ENCODE measurements at regions not wholly inside any gene's neighbourhood (a gene's known extent, or its start where the extent isn't known, plus 50 kb on each side); places are given as distances from the start of the nearest gene placed in this dataset.

DNA sequence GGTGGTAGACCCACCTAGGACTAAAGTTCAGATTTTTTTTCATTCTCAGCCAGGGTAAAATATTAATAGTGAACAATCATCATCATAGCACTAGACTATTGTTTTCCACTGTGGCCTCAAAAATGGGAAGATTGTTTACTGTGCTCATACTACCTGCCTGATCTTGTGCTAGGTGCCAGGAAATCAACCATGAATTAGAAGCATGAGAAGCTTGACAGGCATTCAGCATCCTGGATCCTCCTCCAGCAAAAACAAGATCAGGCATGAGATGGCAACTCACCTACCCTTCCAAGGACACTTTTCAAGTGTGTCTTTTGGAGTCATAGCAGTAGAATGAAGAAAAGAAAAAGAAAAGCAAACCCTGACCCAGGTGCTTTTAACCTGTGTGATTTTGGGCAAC, 174.2 kb downstream of the CYLD start:
- Histone ChIP-seq H3K36me3 (replicated peaks in 1 of 2) (no peaks in the 10 kb centered on the region), H3K27ac (no peak overlapping the region), H3K9me3 (replicated peaks in 1 of 3) (no peaks in the 10 kb centered on the region), H3K4me3 (no peak overlapping the region), H3K4me1 (replicated peaks in 1 of 2) (no peaks in the 10 kb centered on the region), H3K27me3 (no peaks in the 10 kb centered on the region)
- DNase-seq, result no peak
- intact Hi-C loops (cut with DNase I), result no loop called here
- no peak for TF ChIP-seq POLR2A (IDR thresholded peaks at IDR 0.05)
- TF ChIP-seq, protein P1, sequence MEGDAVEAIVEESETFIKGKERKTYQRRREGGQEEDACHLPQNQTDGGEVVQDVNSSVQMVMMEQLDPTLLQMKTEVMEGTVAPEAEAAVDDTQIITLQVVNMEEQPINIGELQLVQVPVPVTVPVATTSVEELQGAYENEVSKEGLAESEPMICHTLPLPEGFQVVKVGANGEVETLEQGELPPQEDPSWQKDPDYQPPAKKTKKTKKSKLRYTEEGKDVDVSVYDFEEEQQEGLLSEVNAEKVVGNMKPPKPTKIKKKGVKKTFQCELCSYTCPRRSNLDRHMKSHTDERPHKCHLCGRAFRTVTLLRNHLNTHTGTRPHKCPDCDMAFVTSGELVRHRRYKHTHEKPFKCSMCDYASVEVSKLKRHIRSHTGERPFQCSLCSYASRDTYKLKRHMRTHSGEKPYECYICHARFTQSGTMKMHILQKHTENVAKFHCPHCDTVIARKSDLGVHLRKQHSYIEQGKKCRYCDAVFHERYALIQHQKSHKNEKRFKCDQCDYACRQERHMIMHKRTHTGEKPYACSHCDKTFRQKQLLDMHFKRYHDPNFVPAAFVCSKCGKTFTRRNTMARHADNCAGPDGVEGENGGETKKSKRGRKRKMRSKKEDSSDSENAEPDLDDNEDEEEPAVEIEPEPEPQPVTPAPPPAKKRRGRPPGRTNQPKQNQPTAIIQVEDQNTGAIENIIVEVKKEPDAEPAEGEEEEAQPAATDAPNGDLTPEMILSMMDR (IDR thresholded peaks at IDR 0.05), result no peak

DNA sequence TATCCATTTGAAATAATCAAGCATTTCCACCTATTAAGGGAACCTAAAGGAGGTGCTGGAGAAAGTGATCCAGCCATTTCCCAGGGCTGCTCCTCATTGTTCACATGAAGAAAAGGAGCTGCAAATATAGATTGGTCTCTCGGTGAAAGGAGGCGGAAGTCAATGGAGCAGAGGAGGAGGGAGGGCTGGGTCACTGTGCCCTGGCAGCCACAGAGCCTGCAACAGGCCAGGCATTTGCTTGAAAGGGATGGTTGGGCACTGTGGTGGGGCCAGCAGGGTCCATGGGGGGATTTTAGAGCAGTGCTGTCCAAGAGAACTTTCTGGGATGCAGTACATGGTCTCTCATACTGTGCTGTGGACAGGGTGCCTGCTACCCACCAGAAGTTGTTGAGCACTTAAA, 173.2 kb downstream of the CYLD start:
- Histone ChIP-seq H3K36me3 (replicated peaks in 1 of 2) (no peaks in the 10 kb centered on the region), H3K27me3 (no peaks in the 10 kb centered on the region), H3K27ac (no peak overlapping the region), H3K4me1 (replicated peaks in 1 of 2) (no peaks in the 10 kb centered on the region), H3K9me3 (replicated peaks in 1 of 3) (no peaks in the 10 kb centered on the region), H3K4me3 (no peak overlapping the region)
- intact Hi-C loops (cut with DNase I), result no loop called here
- TF ChIP-seq, protein P1 (IDR thresholded peaks at IDR 0.05), result no peak
- no peak for TF ChIP-seq POLR2A (IDR thresholded peaks at IDR 0.05)
- WGBS, 4 donors, result 68 to 81% (median 77%) methylated on average over 2 of the region's 2 CpGs
- no peak for DNase-seq

DNA sequence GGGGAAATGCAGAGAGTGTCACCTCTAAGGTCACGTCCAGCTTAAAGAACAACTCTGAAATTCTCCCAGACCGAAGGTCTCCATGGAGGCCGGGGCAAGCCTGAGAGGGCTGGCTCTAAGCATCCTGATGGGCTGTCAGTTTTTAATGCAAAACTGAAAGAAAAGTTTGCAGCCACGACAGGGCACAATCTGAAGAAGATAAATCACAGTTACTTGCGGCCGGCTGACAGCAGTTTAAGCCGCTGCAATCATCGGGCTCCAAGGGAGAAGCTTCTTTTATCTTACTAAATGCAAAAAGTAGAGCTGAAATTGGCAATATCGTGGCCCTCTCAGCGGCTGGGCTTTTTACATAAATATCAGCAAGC, 168.8 kb downstream of the CYLD start:
- H3K4me3 ChIP-seq, result no peak overlapping the region
- H3K36me3 ChIP-seq (replicated peaks in 1 of 2), result no peaks in the 10 kb centered on the region
- DNase-seq, result no peak
- TF ChIP-seq, protein P1 (IDR thresholded peaks at IDR 0.05), result no peak
- TF ChIP-seq POLR2A (IDR thresholded peaks at IDR 0.05), result no peak
- 30 to 44% (median 33%) methylated on average over 10 of the region's 10 CpGs for WGBS, 4 donors
- H3K27me3 ChIP-seq, result no peaks in the 10 kb centered on the region
- intact Hi-C loops (cut with DNase I), result no loop called here
- no peak overlapping the region for H3K27ac ChIP-seq
- H3K9me3 ChIP-seq (replicated peaks in 1 of 3), result no peaks in the 10 kb centered on the region
- no peaks in the 10 kb centered on the region for H3K4me1 ChIP-seq (replicated peaks in 1 of 2)

DNA sequence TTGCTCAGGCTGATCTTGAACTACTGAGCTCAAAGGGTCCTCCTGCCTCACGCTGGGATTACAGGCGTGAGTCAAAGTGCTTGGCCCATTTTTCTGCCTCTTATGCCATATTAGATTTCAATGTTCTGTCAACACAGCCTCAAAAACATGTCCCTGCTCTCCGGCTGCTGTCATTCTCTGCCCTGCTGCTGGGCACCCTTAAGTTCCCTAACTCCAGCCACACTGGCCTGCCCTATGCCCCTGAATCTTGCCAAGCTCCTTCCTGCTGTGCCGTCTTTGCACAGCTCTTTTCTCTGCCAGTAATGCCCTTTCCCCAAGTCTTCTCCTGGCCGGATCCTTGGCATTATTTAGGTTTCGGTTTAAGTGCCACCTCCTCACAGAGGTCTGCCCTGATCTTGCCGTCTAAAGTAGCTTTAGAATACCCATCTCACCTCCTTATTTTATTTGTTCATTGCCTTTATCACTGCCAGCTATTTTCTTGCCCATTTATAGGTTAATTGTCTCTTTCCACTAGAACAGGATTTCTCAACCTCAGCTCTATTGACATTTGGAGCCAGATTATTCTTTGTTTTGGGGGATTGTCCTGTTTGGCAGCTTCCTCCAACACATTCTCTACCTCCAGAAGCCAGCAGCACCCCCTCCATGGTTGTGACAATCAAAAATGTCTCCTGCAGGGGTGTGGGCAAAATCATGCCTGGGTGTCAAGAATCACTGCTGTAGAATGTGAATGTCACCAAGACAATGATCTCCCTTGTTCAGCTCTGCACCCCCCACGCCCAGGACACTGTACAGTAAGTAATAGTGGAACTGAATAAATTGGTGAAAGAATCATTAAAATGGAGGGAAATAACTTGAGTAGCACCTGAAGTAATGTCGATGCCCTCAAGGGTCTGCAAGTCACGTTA, 168.2 kb downstream of the CYLD start:
- Histone ChIP-seq H3K36me3 (replicated peaks in 1 of 2) (no peaks in the 10 kb centered on the region), H3K4me3 (no peak overlapping the region), H3K4me1 (replicated peaks in 1 of 2) (no peaks in the 10 kb centered on the region), H3K27ac (no peak overlapping the region), H3K27me3 (no peaks in the 10 kb centered on the region), H3K9me3 (replicated peaks in 1 of 3) (no peaks in the 10 kb centered on the region)
- WGBS, 4 donors, result 63 to 69% (median 66%) methylated on average over 10 of the region's 10 CpGs
- DNase-seq, result no peak
- intact Hi-C loops (cut with DNase I), result no loop called here
- TF ChIP-seq, protein P1 (IDR thresholded peaks at IDR 0.05), result no peak
- TF ChIP-seq POLR2A (IDR thresholded peaks at IDR 0.05), result no peak

All from adrenal gland (tissue), 9 donors.